D341Med (cell line): ENCODE measurements at regions not wholly inside any gene's neighbourhood (a gene's known extent, or its start where the extent isn't known, plus 50 kb on each side); places are given as distances from the start of the nearest gene placed in this dataset.
"Not testable (repeated sequence)": the region's sequence is repeated elsewhere in the genome, so short reads cannot be mapped to it uniquely, and the experiment has no call there.

Experiments
- DNase-seq: peaks from one replicate; pipeline ENCODE4 v3.0.0; 2012; ENCODE audit warnings: low spot score

GRCh38 chr6:134553936-134554335 lies 236.0 kb upstream of the SGK1 start:
- DNase-seq = no peak

GRCh38 chr6:134551245-134551960 lies 233.5 kb upstream of the SGK1 start:
- DNase-seq = no peak

GRCh38 chr6:134550604-134551003 lies 232.7 kb upstream of the SGK1 start:
- no peak for DNase-seq

GRCh38 chr6:134549854-134550253 lies 231.9 kb upstream of the SGK1 start:
- no peak for DNase-seq

- DNase-seq = no peak
Measured at GRCh38 chr6:134546962-134547645, 229.2 kb upstream of the SGK1 start.

- no peak for DNase-seq
Measured at GRCh38 chr6:134544737-134545136, 226.8 kb upstream of the SGK1 start.

- no peak for DNase-seq
Measured at GRCh38 chr6:134543128-134543527, 225.2 kb upstream of the SGK1 start.

- DNase-seq = no peak
Measured at GRCh38 chr6:134541001-134541400, 223.1 kb upstream of the SGK1 start.

GRCh38 chr6:134539865-134540323 lies 222.0 kb upstream of the SGK1 start:
- DNase-seq = no peak

- not testable (repeated sequence) for DNase-seq
Measured at GRCh38 chr6:134537765-134538164, 219.9 kb upstream of the SGK1 start.

- no peak for DNase-seq
Measured at GRCh38 chr6:134537146-134537555, 219.2 kb upstream of the SGK1 start.

GRCh38 chr6:134535831-134536230 lies 217.9 kb upstream of the SGK1 start:
- no peak for DNase-seq

GRCh38 chr6:134534708-134535149 lies 216.8 kb upstream of the SGK1 start:
- no peak for DNase-seq

GRCh38 chr6:134533991-134534390 lies 216.1 kb upstream of the SGK1 start:
- DNase-seq = no peak

- no peak for DNase-seq
Measured at GRCh38 chr6:134532694-134533624, 215.0 kb upstream of the SGK1 start.

GRCh38 chr6:134531611-134532010 lies 213.7 kb upstream of the SGK1 start:
- DNase-seq = no peak

GRCh38 chr6:134531188-134531551 lies 213.3 kb upstream of the SGK1 start:
- DNase-seq = no peak

- DNase-seq = no peak
Measured at GRCh38 chr6:134529921-134530320, 212.0 kb upstream of the SGK1 start.

- DNase-seq = no peak
Measured at GRCh38 chr6:134529305-134529704, 211.4 kb upstream of the SGK1 start.

GRCh38 chr6:134527108-134527787 lies 209.3 kb upstream of the SGK1 start:
- DNase-seq = no peak

- DNase-seq = no peak
Measured at GRCh38 chr6:134525190-134525868, 207.4 kb upstream of the SGK1 start.
